H1 (cell line): ENCODE measurements at regions not wholly inside any gene's neighbourhood (a gene's known extent, or its start where the extent isn't known, plus 50 kb on each side); places are given as distances from the start of the nearest gene placed in this dataset.

Experiments used
- CTCF ChIA-PET: fragments of 300-600 bp; sonication (Branson Sonifier 250); formaldehyde crosslinking; loops from one replicate; lab custom pipeline; 2021; ENCODE audit not compliant: partially characterized antibody; lab: Charles Lee
- POLR2A ChIA-PET: fragments of 300-600 bp; sonication (Branson Sonifier 250); formaldehyde crosslinking; loops from one replicate; lab custom pipeline; 2021; ENCODE audit warnings: inconsistent platforms; ENCODE audit not compliant: partially characterized antibody; lab: Charles Lee
- DNase-seq, 2 experiments: peaks; one replicate each; pipeline versions ENCODE4 v3.0.0 to v3.0.0-alpha.2; 2010 to 2022; ENCODE audit warnings: low spot score in 2 of 2, low read depth in 1 of 2, mixed read lengths in 1 of 2
- FAIRE-seq: peaks from 2 replicates; lab custom pipeline; 2011; peaks lifted over from hg19 to GRCh38; lab: Jason Lieb, UNC
- H2AFZ ChIP-seq: 2 replicates; pipeline ENCODE4 v1.8.1; 2012; ENCODE audit warnings: low read length, inconsistent platforms
- H2AK5ac ChIP-seq: 2 replicates; pipeline ENCODE4 v1.6.1; 2013; ENCODE audit warnings: low read depth, low read length
- H2BK120ac ChIP-seq: replicated peaks from 2 replicates; pipeline ENCODE3; 2013; ENCODE audit warnings: low read depth, low read length, inconsistent platforms
- H2BK12ac ChIP-seq: 2 replicates; pipeline ENCODE4 v1.6.1; 2013; ENCODE audit warnings: low read depth, low read length
- H2BK15ac ChIP-seq: 2 replicates; pipeline ENCODE4 v1.6.1; 2013; ENCODE audit warnings: low read length
- H2BK20ac ChIP-seq: 2 replicates; pipeline ENCODE4 v1.6.1; 2013; ENCODE audit warnings: low read length
- H2BK5ac ChIP-seq: 2 replicates; pipeline ENCODE4 v1.6.1; 2013; ENCODE audit warnings: low read depth, low read length
- H3K14ac ChIP-seq: 2 replicates; pipeline ENCODE4 v1.6.1; 2013; ENCODE audit warnings: inconsistent platforms; ENCODE audit not compliant: insufficient read length
- H3K18ac ChIP-seq: 2 replicates; pipeline ENCODE4 v1.6.1; 2013; ENCODE audit warnings: low read length; ENCODE audit errors: extremely low read depth
- H3K23ac ChIP-seq: 2 replicates; pipeline ENCODE4 v1.6.1; 2013; ENCODE audit warnings: inconsistent platforms; ENCODE audit not compliant: insufficient read length
- H3K23me2 ChIP-seq: 2 replicates; pipeline ENCODE4 v1.6.1; 2013; ENCODE audit warnings: low read depth, low read length
- H3K27ac ChIP-seq: 2 replicates; pipeline ENCODE4 v1.6.1; 2011; ENCODE audit warnings: low read depth, low read length, inconsistent platforms
- H3K27me3 ChIP-seq, 4 experiments: replicated peaks in 1 of 4; 1 replicate in 1 of 4; 2 replicates in 3 of 4; pipeline versions ENCODE4 v1.6.1 to v1.8.1; 2011 to 2013; ENCODE audit warnings: low read length in 3 of 4, mild to moderate bottlenecking in 3 of 4, inconsistent platforms in 2 of 4, mixed read lengths in 2 of 4, moderate library complexity in 1 of 4; ENCODE audit not compliant: control insufficient read depth in 3 of 4, insufficient read depth in 3 of 4; ENCODE audit errors: extremely low read depth in 1 of 4
- H3K36me3 ChIP-seq, 4 experiments: 2 replicates each; pipeline versions ENCODE4 v1.6.1 to v1.8.1; 2011 to 2013; ENCODE audit warnings: mild to moderate bottlenecking in 4 of 4, low read length in 3 of 4, moderate library complexity in 2 of 4, control low read depth in 1 of 4, inconsistent platforms in 1 of 4; ENCODE audit not compliant: insufficient read depth in 4 of 4, control insufficient read depth in 2 of 4
- H3K4ac ChIP-seq: replicated peaks from 2 replicates; pipeline ENCODE3; 2013; ENCODE audit warnings: low read length, low read depth, mixed read lengths, inconsistent platforms; ENCODE audit not compliant: insufficient read length
- H3K4me1 ChIP-seq, 4 experiments: replicated peaks in 1 of 4; 1 replicate in 1 of 4; 2 replicates in 3 of 4; pipeline versions ENCODE4 v1.6.1 to v1.8.1; 2011 to 2013; ENCODE audit warnings: low read length in 3 of 4, inconsistent platforms in 2 of 4, mixed read lengths in 1 of 4; ENCODE audit not compliant: insufficient read depth in 4 of 4, control insufficient read depth in 3 of 4
- H3K4me2 ChIP-seq, 2 experiments: 2 replicates each; pipeline versions ENCODE4 v1.6.1 to v1.8.1; 2011 to 2013; ENCODE audit warnings: low read depth in 2 of 2, low read length in 2 of 2, control low read depth in 1 of 2, inconsistent platforms in 1 of 2, mild to moderate bottlenecking in 1 of 2; ENCODE audit not compliant: insufficient read depth in 1 of 2
- H3K4me3 ChIP-seq, 4 experiments: fragments of 200-600, 300-600 bp in 1 of 4; sonication (generic), shearing (Covaris generic), sonication (Bioruptor Twin) in 1 of 4; 2 replicates each; pipeline versions ENCODE4 v1.5.1 to v1.8.1; 2011 to 2016; ENCODE audit warnings: low read length in 4 of 4, low read depth in 3 of 4, control low read depth in 2 of 4, inconsistent platforms in 2 of 4, mild to moderate bottlenecking in 2 of 4, mixed read lengths in 1 of 4, moderate library complexity in 1 of 4; ENCODE audit not compliant: insufficient read depth in 2 of 4; ENCODE audit errors: extremely low read depth in 1 of 4
- H3K56ac ChIP-seq: replicated peaks from 2 replicates; pipeline ENCODE3; 2013; ENCODE audit warnings: low read depth, mild to moderate bottlenecking, mixed read lengths, low read length, inconsistent platforms; ENCODE audit not compliant: insufficient read length
- H3K79me1 ChIP-seq: 2 replicates; pipeline ENCODE4 v1.6.1; 2013; ENCODE audit warnings: low read depth, low read length, control low read depth
- H3K79me2 ChIP-seq, 2 experiments: 2 replicates each; pipeline versions ENCODE4 v1.6.1 to v1.8.1; 2012 to 2013; ENCODE audit warnings: low read length in 2 of 2, mild to moderate bottlenecking in 2 of 2, inconsistent platforms in 1 of 2; ENCODE audit not compliant: insufficient read depth in 2 of 2, control insufficient read depth in 1 of 2
- H3K9ac ChIP-seq, 4 experiments: replicated peaks in 1 of 4; 1 replicate in 1 of 4; 2 replicates in 3 of 4; pipeline versions ENCODE4 v1.6.1 to v1.8.1; 2011 to 2013; ENCODE audit warnings: low read depth in 3 of 4, low read length in 3 of 4, control low read depth in 2 of 4, mild to moderate bottlenecking in 2 of 4, moderate library complexity in 2 of 4, inconsistent platforms in 1 of 4; ENCODE audit errors: extremely low read depth in 1 of 4
- H3K9me3 ChIP-seq, 2 experiments: 2 replicates each; pipeline versions ENCODE4 v1.6.1 to v1.8.1; 2012 to 2013; ENCODE audit warnings: mild to moderate bottlenecking in 2 of 2, moderate library complexity in 2 of 2, control low read depth in 1 of 2, inconsistent platforms in 1 of 2, low read depth in 1 of 2, low read length in 1 of 2, mixed read lengths in 1 of 2; ENCODE audit not compliant: insufficient read depth in 2 of 2
- H4K20me1 ChIP-seq, 2 experiments: replicated peaks in 1 of 2; 2 replicates each; pipeline versions ENCODE3 to v1.8.1; 2011 to 2013; ENCODE audit warnings: inconsistent platforms in 2 of 2, low read length in 2 of 2, mild to moderate bottlenecking in 1 of 2; ENCODE audit not compliant: insufficient read depth in 2 of 2, control insufficient read depth in 1 of 2
- H4K5ac ChIP-seq: 2 replicates; pipeline ENCODE4 v1.6.1; 2013; ENCODE audit warnings: low read length, low read depth, mixed read lengths, inconsistent platforms; ENCODE audit not compliant: insufficient read length
- H4K8ac ChIP-seq: 2 replicates; pipeline ENCODE4 v1.8.0; 2013; ENCODE audit warnings: mild to moderate bottlenecking, moderate library complexity, low read length, inconsistent platforms; ENCODE audit not compliant: insufficient read depth; ENCODE audit errors: extremely low read depth
- H4K91ac ChIP-seq: replicated peaks from 2 replicates; pipeline ENCODE3; 2013; ENCODE audit warnings: low read length, mixed read lengths, inconsistent platforms; ENCODE audit not compliant: insufficient read length
- CEBPB ChIP-seq: IDR thresholded peaks from 2 replicates; pipeline ENCODE4 v1.6.1; 2012; ENCODE audit warnings: low read depth, low read length
- CHD1 ChIP-seq: IDR thresholded peaks from 2 replicates; pipeline ENCODE4 v1.6.1; 2012; ENCODE audit warnings: low read depth, low read length, improper control_type of control experiment
- CREB1 ChIP-seq: IDR thresholded peaks from 2 replicates; pipeline ENCODE4 v1.6.1; 2012; ENCODE audit warnings: inconsistent platforms
- GABPA ChIP-seq: IDR thresholded peaks from 2 replicates; pipeline ENCODE4 v1.6.1; 2011; ENCODE audit warnings: mild to moderate bottlenecking, low read length, moderate library complexity, borderline replicate concordance; ENCODE audit not compliant: insufficient read depth
- GTF2F1 ChIP-seq: IDR thresholded peaks from 2 replicates; pipeline ENCODE4 v1.6.1; 2012; ENCODE audit warnings: low read depth, low read length, improper control_type of control experiment, borderline replicate concordance
- KDM5A ChIP-seq: fragments of 200-600 bp; IDR thresholded peaks from 2 replicates; pipeline ENCODE4 v1.7.1; 2012; ENCODE audit warnings: mild to moderate bottlenecking, low read length, inconsistent platforms, mixed read lengths
- SIN3A ChIP-seq, 2 experiments: IDR thresholded peaks in 1 of 2; conservative IDR thresholded peaks in 1 of 2; 2 replicates each; pipeline ENCODE4 v1.6.1; 2011 to 2012; ENCODE audit warnings: low read length in 2 of 2, improper control_type of control experiment in 1 of 2, low read depth in 1 of 2, mild to moderate bottlenecking in 1 of 2
- TAF1 ChIP-seq: IDR thresholded peaks from 2 replicates; pipeline ENCODE4 v1.6.1; 2011; ENCODE audit warnings: mild to moderate bottlenecking, low read depth, low read length
- YY1 ChIP-seq: IDR thresholded peaks from 2 replicates; pipeline ENCODE4 v1.6.1; 2011; ENCODE audit warnings: low read depth, mild to moderate bottlenecking, low read length
- WGBS, 2 experiments: shearing (Covaris generic) in 1 of 2; methylation state at CpG; one replicate each; pipeline versions ENCODE4 v1.1.6 to v1.1.7; 2013 to 2015; ENCODE audit warnings: low lambda C conversion rate in 2 of 2, mixed read lengths in 2 of 2, inconsistent platforms in 1 of 2, low coverage in 1 of 2, missing lambda C conversion rate in 1 of 2; ENCODE audit not compliant: insufficient replicate concordance in 2 of 2, insufficient coverage in 1 of 2, insufficient read length in 1 of 2; ENCODE audit errors: extremely low coverage in 1 of 2, missing lambda C conversion rate in 1 of 2; 5-methylcytosine and 5-hydroxymethylcytosine counted together
- TF ChIP-seq, protein P1 (sequence below): IDR thresholded peaks from 2 replicates; pipeline ENCODE4 v1.6.1; 2011; ENCODE audit warnings: low read depth, mild to moderate bottlenecking, low read length; ENCODE audit not compliant: insufficient read depth
- TF ChIP-seq, protein P2 (sequence below): IDR thresholded peaks from 2 replicates; pipeline ENCODE4 v1.6.1; 2012; ENCODE audit warnings: inconsistent platforms

DNA sequence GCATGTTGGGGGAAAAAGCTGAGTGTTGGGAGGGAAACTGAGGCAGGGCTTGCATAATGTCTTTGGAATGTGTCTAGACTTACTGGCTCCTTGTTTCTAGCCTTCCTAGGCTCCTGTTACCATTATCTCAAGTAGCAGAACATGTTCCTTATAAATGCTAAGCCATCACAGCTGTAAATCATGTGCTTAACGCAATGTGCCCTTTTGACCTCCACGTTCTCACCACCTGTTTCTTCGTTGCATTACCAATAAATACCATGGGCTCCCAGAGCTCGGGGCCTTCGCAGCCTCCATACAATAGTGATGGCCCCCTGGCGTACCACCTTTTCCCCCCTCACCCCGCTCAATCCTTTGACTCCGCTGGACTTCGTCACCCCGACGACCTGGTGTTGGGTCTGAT lies 54.0 kb upstream of the CWC22 start:
- Histone ChIP-seq H4K5ac (no peak overlapping the region), H4K91ac (peak overlapping the region; percentile 51), H2BK15ac (no peak overlapping the region), H3K4me3 (no peak overlapping the region), H3K18ac (no peak overlapping the region), H3K4ac (no peak overlapping the region), H3K9me3 (no peaks in the 10 kb centered on the region), H4K20me1 (no peaks in the 10 kb centered on the region), H3K4me2 (no peak overlapping the region), H3K23me2 (no peaks in the 10 kb centered on the region), H3K23ac (no peak overlapping the region), H2BK5ac (no peak overlapping the region), H3K27ac (no peak overlapping the region), H2BK20ac (peak overlapping the region; percentile 51; the same call in 1 of the 2 replicates), H2BK12ac (peak overlapping the region; percentile 54; the same call in 1 of the 2 replicates), H3K79me1 (no peaks in the 10 kb centered on the region), H3K36me3 (no peaks in the 10 kb centered on the region), H3K27me3 (no peaks in the 10 kb centered on the region), H3K4me1 (peaks cover 5 to 21% (median 16%) of the 10 kb centered on the region in 4 experiments), H3K14ac (no peak overlapping the region), H2BK120ac (no peak overlapping the region), H2AFZ (no peak overlapping the region), H2AK5ac (no peak overlapping the region), H3K56ac (no peak overlapping the region), H3K79me2 (no peaks in the 10 kb centered on the region), H3K9ac (no peak overlapping the region), H4K8ac (no peak overlapping the region)
- 95% methylated on average over 11 of the region's 11 CpGs; no CpG with 5 or more reads in 1 of the 2 experiments for WGBS, 2 experiments
- no peak for DNase-seq
- no peak for FAIRE-seq
- ChIA-PET POLR2A (interaction anchor here (0.7 kb wide), 1 partner anchor 16 kb away, joined by 3 read pairs; no protein-coding TSS in a partner anchor), CTCF (interaction anchor here (0.6 to 2.1 kb wide), 6 partner anchors 10 to 125 kb away, joined by 3 to 10 read pairs (median 4); no protein-coding TSS in a partner anchor)
- TF ChIP-seq, protein P1, sequence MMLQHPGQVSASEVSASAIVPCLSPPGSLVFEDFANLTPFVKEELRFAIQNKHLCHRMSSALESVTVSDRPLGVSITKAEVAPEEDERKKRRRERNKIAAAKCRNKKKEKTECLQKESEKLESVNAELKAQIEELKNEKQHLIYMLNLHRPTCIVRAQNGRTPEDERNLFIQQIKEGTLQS: no peak
- TF ChIP-seq CREB1: no peak
- TF ChIP-seq, protein P2, sequence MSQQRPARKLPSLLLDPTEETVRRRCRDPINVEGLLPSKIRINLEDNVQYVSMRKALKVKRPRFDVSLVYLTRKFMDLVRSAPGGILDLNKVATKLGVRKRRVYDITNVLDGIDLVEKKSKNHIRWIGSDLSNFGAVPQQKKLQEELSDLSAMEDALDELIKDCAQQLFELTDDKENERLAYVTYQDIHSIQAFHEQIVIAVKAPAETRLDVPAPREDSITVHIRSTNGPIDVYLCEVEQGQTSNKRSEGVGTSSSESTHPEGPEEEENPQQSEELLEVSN: no peak
- no peak for TF ChIP-seq CEBPB
- TF ChIP-seq SIN3A (conservative IDR thresholded peaks at IDR 0.05 in 1 of 2, IDR thresholded peaks at IDR 0.05 in 1 of 2; ENCODE audit: low read depth in 1 of 2, low read length in 2 of 2): no peak
- TF ChIP-seq GTF2F1: no peak
- TF ChIP-seq KDM5A: no peak
- no peak for TF ChIP-seq YY1
- TF ChIP-seq CHD1: no peak
- TF ChIP-seq GABPA: no peak
- TF ChIP-seq TAF1: no peak
